Posterior vena cava (tissue), 2 donors: ENCODE measurements at regions not wholly inside any gene's neighbourhood (a gene's known extent, or its start where the extent isn't known, plus 50 kb on each side); places are given as distances from the start of the nearest gene placed in this dataset.

Experiments used
- DNase-seq: peaks from one replicate; pipeline ENCODE4 v3.0.0-alpha.2; 2020; ENCODE audit warnings: low spot score
- intact Hi-C, 2 donors: fragments of 100-400 bp; cut with DNase I; formaldehyde crosslinking; loops; one replicate each; pipeline versions ENCODE4 v1.14.1 to v1.14.2; 2022 to 2023
- donor health status: DM: yes; HTN: yes; CAD: no.
- donor health status: DM: yes; HTN: yes; CAD: no.

DNA sequence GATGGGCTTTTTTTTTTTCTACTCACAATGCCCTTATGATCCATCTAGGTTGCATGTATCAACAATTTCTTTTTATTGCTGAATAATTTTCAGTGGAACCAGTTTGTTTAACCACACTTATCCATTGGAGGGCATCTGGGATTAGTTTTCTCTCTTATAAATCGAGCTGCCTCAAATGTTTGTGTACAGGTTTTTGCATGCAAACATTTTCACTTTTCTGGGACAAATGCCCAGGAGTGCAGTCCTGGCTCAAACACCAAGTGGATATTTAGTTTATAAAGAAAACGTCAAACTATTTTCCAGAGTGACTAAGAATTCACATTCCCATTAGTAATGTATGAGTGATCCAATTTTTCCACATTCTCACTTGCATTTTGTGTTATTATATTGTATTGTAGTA, 313.4 kb downstream of the CXCL12 start:
- intact Hi-C loops = no loop called here
- DNase-seq = no peak

DNA sequence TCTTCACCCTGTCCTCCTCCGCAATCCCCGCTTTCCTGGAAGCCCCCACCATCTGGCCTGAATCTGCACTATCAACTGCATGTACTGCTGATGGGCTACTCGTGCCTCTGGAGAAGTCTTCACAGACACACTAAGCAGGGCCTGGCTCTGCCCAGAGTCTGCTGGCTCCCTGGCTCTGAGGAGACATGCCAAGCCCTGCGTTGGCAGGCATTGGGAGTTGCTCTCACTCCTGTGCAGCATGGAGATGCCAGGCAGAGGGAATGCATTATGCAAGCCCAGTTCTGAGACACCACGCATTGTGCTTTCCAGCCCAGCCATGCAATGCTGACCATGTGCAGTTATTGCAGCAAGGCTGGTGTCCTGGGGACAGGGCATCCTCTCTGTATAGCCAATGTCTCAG, 314.6 kb downstream of the CXCL12 start:
- intact Hi-C loops = no loop called here

DNA sequence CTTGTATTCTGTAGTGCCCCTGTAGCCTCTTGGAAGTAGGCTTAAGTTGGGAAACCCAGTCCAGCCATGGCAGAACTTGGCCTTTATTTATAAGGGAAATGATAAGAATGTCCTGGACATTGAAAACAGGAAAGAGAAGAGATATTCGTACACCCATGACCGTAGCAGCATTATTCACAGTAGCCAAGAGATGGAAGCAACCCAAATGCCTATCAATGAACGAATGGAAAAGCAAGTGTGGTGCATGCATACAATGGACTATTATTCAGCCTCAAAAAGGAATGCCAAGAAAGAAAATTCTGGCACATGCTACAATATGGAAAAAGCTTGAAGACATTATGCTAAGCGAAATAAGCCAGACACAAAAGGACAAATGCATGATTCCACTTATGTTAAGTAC, 315.3 kb downstream of the CXCL12 start:
- no peak for DNase-seq
- intact Hi-C loops = no loop called here

More for the DNA sequence above, 314.6 kb downstream of the CXCL12 start:
- DNase-seq = no peak

DNA sequence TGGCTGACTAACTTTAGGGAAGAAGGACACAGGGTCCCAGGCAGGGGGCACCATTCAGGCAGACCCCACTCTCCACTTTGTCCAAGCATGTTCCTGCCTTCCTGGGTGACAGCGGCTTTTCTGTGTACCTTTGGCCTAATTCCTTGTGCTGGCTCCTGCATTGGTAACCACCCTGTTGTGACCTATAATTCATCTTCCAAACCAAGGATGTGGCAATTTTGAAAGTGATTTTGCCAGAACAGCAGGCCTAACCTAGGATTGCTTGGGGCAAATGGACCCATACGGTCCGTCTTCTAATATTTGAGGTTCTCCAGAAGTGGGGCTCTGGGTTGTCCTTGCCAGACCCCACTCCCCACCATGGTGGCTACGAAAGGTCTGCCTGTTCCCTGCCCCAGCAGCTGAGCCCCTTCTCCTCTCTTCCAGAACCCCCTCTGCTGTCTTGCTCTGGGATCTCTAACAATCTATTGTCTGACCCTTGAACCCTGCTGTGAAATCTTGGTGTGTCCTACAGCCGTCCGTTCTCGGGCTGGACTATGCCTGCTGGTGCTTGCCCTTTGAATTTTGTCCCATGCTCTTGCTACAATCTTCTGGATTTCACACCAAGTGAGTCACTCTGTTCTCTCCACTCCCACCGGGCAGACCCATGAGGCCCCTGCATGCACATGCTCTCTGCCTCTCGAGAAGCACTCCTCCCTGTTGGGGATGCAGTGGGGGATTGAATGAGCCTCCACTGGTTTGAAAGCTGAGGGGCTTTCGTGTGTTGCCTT, 316.0 kb downstream of the CXCL12 start:
- peak; percentile 87 for DNase-seq
- intact Hi-C loops = no loop called here

DNA sequence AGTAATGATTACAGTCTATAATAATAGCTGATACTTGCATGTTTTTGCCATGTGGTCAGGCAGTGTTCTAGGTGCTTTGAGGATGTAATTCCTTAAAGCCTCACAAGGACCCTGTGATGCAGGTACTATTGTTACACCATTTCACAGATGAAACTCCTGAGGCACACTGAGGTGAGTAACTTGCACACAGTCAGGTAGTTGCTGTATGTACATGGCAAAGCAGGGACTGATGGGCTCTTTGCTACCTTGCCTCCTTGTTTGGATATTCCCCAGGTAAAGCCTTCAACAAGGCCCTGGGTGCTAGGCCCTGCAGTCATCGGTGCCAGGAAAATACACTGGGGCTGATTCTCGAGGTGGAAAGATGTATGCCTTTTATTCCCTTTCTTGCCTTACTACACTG, 317.5 kb downstream of the CXCL12 start:
- intact Hi-C loops = no loop called here
- DNase-seq = no peak

DNA sequence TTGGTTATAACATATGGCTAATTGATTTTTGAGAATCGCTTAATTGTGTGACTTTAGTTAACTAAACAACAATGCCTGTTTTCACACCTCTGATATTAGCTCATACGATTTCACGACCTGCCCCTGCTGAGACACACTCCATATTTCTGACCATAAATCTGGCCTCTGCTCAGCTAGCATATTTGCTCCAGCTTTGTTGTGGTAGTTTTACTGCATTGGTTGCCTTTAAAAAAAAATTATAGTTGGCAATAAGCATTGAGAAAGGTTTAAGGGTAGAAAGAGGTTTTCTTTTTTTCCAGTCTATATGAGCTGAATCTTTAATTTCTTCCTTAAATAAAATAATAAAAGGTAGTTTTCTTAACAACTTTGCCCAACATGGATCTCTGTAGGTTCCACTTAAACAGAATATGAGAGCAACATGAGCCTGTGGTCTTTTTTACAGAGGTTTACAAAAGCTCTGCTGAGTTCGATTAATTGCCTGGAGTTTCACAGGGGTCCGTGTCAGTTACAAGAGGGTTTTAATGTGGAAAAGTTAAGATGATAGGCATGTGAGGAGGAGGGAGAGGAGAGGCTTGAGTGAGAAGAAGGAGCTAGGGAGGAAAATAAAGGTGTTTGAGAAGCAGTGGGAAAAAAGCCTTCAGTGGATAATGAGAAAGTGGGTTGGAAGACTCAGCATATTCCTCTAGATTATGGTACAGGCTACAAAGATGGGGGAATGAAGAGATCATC, 318.2 kb downstream of the CXCL12 start:
- intact Hi-C loops = no loop called here
- no peak for DNase-seq

DNA sequence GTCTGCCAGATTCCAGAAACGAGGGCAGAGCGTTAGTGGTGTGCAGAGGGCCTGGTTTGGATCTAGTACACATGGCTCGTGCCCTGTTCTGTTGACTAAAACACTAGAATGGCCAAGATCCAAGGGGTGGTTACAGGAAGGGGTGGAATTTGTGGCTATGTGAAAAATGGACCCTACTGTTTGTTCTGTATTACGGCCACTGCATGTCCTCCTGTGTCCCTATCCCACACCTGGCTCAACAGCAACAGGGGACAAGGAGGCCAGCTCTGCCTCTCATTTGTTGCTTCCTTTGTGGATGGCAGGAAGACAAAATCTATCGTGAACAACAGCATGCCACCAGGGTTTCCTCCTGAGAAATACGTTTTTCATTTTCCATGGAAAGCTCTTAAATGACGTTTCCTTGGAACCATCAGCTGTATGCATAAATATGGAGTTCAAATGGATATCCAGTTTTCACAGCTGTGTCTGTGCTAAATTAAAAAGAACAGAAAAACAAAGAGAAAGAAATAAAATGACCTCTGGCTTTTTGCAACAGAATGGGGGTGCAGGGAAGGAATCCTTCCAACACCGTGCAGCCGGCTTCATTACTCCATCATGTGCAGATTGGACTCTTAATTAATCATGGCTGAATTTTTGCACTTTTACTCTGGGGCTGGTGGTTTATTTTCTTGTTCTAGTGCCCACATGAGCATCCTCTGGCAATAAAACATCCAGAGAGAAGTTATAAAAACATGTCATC, 318.9 kb downstream of the CXCL12 start:
- DNase-seq = no peak
- intact Hi-C loops = no loop called here

DNA sequence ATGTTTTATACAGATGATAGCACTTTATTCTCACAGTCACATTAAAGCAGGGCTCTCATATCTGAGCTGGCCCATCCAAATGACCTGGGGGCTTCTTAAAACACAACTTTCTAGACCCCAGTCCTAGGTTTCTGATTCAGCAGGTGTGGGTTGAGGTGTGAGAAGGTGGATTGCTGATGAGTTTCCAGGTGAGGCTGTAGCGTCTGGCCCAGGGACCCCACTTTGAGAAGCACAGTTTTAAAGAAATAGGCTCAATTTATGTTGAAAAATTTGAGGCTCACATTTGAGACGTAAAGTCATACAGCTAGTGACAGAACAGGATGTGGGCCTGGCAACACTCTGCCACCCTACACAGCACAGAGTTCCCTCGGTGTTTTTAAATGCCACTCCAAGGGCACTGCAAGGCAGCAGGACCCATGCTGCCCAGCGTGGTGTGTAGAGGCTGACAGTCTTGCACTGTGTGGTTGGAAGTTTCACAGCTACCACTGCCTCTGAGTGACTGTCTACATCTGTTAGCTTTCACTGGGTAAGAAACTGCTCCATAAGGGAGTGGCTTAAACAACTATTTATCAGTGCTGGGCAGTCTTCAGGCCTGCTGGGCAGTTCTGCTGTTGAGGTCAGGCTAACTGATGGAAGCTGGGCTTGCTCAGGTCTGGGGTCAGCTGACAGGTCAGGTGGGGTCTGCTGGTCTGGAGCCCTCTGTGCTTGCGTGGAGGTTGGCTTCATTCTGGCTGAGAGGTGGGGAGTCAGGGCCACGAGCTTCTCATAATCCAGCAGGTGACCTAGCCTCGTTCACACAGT, 319.7 kb downstream of the CXCL12 start:
- intact Hi-C loops = no loop called here
- no peak for DNase-seq

DNA sequence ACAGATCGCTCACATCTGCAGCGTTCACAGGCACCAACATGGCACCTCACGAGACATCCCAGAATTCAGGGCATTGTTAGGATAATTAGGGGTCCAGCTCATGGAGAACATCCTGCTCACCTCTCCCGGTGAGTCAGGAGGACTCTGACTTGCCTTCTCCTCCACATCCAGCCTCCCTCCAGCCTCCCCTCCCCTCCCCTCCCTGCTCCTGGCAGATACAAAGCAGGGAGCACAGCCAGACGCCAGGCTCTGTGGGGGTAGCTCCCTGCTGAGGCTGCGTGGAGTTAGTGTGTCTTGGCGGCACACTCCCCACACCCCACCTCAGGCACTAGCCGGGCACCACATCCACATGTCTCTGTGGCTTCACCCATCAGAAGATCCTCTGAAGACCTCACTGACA, 320.6 kb downstream of the CXCL12 start:
- DNase-seq = no peak
- intact Hi-C loops = no loop called here

DNA sequence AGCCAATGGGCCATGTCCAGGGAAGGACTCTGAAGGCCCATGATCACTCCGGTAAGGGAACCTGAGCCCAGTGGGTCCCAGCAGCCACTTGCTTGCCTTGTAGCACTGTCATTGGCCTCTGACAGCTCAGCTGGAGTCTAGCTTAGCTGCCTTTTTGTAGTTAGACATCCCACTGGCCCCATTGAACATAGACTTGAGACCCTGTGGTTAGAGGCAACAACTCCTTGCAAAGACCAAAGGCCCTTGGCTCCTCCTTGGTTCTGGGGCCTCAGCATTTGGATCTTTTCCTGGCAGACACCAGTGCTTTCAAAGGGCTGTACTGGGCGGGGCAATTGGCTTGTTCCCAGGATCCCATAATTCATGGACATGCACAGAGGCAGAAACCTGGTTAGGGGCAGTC, 321.2 kb downstream of the CXCL12 start:
- intact Hi-C loops = no loop called here
- no peak for DNase-seq

DNA sequence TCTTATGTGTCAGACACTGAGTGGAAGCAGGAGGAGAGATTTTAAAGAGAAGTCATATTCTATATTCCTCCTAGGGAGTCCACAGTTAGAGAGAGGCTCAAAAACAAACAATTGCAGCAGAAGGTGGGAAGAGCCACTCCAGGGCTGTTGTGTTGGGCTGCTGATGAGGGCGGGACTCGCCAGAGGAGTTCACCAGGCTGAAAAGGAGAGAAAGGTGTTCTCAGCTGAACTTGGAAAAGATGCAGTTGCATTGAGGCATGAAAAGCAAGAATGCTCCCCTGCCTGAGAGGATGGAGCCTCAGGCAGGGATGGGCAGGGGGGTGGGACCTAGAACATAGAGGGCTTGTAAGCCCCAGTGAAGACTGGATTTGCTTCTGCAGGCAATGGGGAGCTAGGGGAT, 324.2 kb downstream of the CXCL12 start:
- intact Hi-C loops = loop anchor here in 1 of 2 donors (2.0 kb wide), 1 partner anchor 230 kb away; no protein-coding TSS in a partner anchor
- no peak for DNase-seq

DNA sequence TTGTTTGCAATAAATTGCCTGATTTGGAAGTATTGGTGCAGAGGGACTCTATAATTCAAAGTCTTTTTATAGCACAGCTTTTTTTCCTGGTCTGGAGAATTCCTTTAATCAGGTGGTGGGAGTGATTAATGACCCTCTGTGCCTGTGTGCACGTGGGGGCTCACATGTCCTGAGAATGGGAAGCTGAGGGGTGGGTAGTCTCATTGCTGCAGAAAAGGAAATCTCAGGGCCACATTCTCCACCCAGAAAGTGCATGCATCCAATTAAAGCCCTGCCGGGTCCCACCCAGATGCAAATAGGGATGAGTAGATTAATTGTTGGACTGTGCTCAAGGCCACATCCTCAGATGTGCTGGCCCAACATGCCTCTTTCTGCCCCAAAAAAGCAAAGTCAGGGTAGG, 324.7 kb downstream of the CXCL12 start:
- intact Hi-C loops = loop anchor here in 1 of 2 donors (2.0 kb wide), 1 partner anchor 229 kb away; no protein-coding TSS in a partner anchor
- no peak for DNase-seq

DNA sequence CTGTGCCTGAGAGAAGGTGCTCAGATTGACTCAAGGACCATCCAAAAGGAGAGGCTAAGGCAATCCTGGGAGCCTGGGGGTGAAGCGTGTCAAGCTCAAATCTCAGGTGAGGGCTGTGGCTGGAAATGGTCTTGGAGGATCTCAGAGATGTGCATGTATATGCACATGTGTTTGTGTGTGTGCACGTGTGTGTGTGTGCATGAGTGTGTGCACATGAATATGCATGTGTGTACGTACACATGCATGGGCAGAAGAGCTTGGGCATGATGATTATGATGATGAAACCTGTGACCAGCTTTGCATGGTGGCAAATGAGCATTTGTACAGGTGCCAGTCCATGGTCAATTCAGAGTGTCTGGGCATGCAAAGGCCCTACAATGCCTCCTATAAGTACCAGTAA, 326.6 kb downstream of the CXCL12 start:
- no peak for DNase-seq
- intact Hi-C loops = no loop called here

DNA sequence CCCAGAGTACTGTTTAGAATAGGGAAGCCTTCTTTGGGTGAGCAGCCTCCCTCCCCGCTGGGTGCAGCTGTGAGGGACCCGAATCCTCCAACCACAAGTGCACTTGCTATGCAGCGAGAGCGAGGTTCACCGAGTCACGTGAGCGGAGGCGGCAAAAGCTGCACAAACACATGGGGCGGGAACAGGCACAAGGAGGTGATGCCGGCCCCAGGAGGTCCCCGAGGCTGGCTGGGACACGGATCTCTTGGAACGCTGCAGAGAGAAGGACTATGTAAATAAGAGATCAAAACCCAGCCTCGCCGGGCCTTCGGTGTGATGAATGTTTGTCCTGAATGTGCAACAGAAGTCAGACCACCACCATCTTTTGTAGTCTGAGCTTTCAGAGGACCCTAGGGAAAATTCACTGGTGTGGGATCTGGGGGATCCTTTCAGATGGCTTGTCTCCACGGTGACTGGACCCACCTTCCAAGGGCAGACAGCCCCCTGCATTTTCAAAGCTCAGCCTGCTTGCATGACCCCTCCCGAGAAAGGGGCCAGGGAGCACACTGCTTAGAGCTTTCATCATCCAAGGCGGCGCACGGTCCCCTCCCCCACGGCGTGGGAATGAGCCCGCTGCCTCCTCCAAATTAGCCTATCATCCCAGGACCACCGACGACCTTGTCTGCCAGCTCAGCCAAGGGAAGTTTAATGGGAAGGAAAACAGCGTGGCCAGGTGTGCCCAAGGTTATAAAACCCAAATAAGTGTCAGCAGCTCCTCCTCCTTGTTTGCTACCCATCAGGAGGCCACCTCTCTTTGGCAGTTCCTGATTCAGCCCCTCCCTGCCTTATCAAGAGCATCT, 327.7 kb downstream of the CXCL12 start:
- intact Hi-C loops = no loop called here
- DNase-seq = no peak

DNA sequence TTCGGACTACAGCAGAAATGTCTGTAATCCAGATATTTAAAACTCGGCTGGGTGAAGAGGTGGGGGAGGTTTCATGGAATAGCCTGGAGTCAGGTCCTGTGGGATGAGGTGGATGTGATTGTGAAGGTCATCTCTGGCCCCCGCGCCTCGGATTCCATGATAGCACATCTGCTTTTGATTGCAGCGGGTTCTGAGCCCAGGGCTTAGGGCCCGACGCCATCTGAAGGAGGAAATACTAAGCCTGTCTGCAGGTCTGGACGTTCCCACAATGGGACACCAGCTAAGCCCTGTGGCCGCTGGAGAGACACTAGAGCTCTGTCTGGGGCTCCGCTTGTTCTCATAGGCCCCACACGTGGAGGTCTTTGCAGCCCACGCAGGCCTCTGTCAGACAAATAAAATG, 328.7 kb downstream of the CXCL12 start:
- no peak for DNase-seq
- intact Hi-C loops = no loop called here

DNA sequence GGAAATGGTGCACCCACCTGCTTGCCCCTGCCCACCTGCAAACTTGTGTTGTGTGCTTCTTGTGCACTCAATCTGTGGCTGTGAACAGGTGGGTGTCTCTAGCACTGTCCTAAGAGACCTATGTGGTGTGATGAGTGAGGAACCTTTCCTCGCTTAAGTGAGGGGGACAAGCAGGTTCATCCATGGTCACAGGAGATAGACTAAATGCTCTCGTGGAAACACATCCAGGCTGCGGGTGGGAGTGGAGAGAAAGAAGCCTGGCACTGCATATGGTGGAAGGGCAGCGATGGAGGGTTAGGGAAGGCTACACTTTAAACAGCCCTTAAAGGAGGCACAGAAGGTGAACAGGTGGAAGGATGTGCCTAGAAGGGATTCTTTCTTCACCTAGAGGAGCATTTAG, 330.9 kb downstream of the CXCL12 start:
- no peak for DNase-seq
- intact Hi-C loops = no loop called here

DNA sequence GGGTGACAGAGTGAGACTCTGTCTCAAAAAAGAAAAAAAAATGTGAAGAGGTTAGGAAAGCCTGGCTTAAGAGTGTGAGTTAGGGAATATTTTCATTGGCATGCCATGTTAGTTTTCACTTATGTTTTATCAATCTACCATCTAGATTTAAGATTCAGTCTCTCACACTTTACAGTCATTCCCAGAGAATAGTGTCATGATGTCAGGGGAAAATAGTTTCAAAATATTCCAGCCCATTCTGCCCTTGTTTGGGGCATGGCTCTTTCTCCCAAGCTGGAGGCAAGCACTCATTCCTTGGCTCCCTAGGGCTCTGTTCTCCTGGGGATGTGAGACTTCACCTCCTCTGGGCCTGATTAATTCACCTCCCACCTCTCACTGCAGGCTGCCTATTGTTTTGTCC, 331.5 kb downstream of the CXCL12 start:
- intact Hi-C loops = no loop called here
- no peak for DNase-seq

DNA sequence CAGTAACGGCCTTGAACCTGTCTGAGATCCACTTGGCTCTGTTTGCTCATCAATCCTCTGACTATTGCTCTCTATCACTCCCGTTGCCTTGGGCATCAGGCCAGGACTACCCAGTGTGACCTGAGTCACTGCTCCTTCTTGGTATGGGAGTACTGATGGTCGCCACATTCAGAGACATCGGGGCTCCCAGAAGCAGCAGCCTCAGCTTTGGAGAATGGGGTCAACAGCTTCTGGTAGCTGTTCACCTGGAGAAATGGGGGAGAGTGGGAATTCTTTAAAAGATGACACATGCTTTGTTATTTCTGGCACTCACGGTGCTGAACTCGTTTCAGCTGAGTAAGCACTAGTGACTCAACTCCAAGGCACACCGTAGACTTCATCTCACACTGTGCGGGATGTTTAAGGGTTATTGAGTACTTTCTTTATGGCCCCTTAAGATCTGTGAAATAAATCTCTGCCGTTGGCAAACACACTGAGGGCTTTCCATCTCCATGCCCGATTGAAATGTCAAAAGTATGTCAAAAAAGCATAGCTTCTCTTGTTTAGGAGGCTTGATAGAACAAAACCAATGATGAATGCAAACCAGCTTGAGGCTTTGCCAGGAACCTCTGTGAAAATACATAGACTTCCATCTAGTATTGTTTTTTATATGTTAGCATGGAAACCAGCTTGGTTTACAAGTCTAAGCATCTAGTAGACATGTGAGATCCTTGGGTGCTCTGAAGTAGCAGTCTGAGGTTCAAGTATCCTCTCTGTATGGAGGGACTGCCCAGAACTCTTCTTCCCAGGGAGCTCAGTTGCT, 333.1 kb downstream of the CXCL12 start:
- intact Hi-C loops = no loop called here
- DNase-seq = no peak
